SK-N-MC (cell line): ENCODE measurements at regions not wholly inside any gene's neighbourhood (a gene's known extent, or its start where the extent isn't known, plus 50 kb on each side); places are given as distances from the start of the nearest gene placed in this dataset.

Source experiments
- EZH2 ChIP-seq: fragments of 200-600 bp; sonication (generic); IDR thresholded peaks from one replicate; pipeline ENCODE4 v1.6.1; 2017; ENCODE audit warnings: antibody characterized with exemption
- FOXP2 ChIP-seq: optimal IDR thresholded peaks from 2 replicates; pipeline ENCODE3; 2011; ENCODE audit warnings: mild to moderate bottlenecking, moderate library complexity; ENCODE audit not compliant: insufficient read depth; ENCODE audit errors: extremely low read length, control extremely low read depth
- POLR2AphosphoS5 ChIP-seq: IDR thresholded peaks from 2 replicates; pipeline ENCODE4 v1.6.1; 2012; ENCODE audit warnings: mild to moderate bottlenecking, low read depth, low read length, borderline replicate concordance

- TF ChIP-seq POLR2AphosphoS5 (no peak), EZH2 (no peak), FOXP2 (no peak)
Measured at GRCh38 chr4:189436207-189436606, 504.5 kb upstream of the FRG1 start.
